Trophoblast cell (in vitro differentiated cells and primary cell): ENCODE measurements at regions not wholly inside any gene's neighbourhood (a gene's known extent, or its start where the extent isn't known, plus 50 kb on each side); places are given as distances from the start of the nearest gene placed in this dataset.

Source experiments
- DNase-seq, 2 donors: peaks; one replicate each; pipeline ENCODE4 v3.0.0-alpha.2; 2016
- H2AFZ ChIP-seq: 2 replicates; pipeline ENCODE4 v1.6.1; 2013; ENCODE audit warnings: low read length, moderate library complexity, mild to moderate bottlenecking; ENCODE audit not compliant: insufficient read depth, poor library complexity
- H2AK5ac ChIP-seq: 2 replicates; pipeline ENCODE4 v1.6.1; 2013; ENCODE audit warnings: mild to moderate bottlenecking, low read length
- H2BK120ac ChIP-seq: 2 replicates; pipeline ENCODE4 v1.6.1; 2013; ENCODE audit warnings: low read length, mild to moderate bottlenecking, moderate library complexity; ENCODE audit not compliant: insufficient read depth, poor library complexity
- H2BK12ac ChIP-seq: 2 replicates; pipeline ENCODE4 v1.6.1; 2013; ENCODE audit warnings: mild to moderate bottlenecking, low read length, moderate library complexity
- H2BK5ac ChIP-seq: 2 replicates; pipeline ENCODE4 v1.6.1; 2013; ENCODE audit warnings: low read length, low read depth, moderate library complexity, mild to moderate bottlenecking; ENCODE audit not compliant: poor library complexity
- H3K14ac ChIP-seq: 2 replicates; pipeline ENCODE4 v1.6.1; 2013; ENCODE audit warnings: mild to moderate bottlenecking, low read length
- H3K18ac ChIP-seq: 2 replicates; pipeline ENCODE4 v1.6.1; 2013; ENCODE audit warnings: mild to moderate bottlenecking, low read length
- H3K23ac ChIP-seq: 2 replicates; pipeline ENCODE4 v1.6.1; 2013; ENCODE audit warnings: low read length
- H3K27ac ChIP-seq: 2 replicates; pipeline ENCODE4 v1.5.1; 2013; ENCODE audit warnings: low read depth, mild to moderate bottlenecking, inconsistent platforms, low read length, moderate library complexity
- H3K27me3 ChIP-seq: 2 replicates; pipeline ENCODE4 v1.6.1; 2013; ENCODE audit warnings: inconsistent platforms, mild to moderate bottlenecking, low read length, moderate library complexity; ENCODE audit not compliant: insufficient read depth
- H3K36me3 ChIP-seq, 2 experiments: 1 replicate in 1 of 2; 2 replicates in 1 of 2; pipeline ENCODE4 v1.6.1; 2013; ENCODE audit warnings: low read length in 2 of 2, mild to moderate bottlenecking in 2 of 2, moderate library complexity in 1 of 2; ENCODE audit not compliant: insufficient read depth in 2 of 2, control insufficient read depth in 1 of 2
- H3K4ac ChIP-seq: 2 replicates; pipeline ENCODE4 v1.6.1; 2013; ENCODE audit warnings: low read depth, mild to moderate bottlenecking, low read length, moderate library complexity
- H3K4me1 ChIP-seq, 2 experiments: 1 replicate in 1 of 2; 2 replicates in 1 of 2; pipeline ENCODE4 v1.6.1; 2013; ENCODE audit warnings: low read length in 2 of 2, mild to moderate bottlenecking in 2 of 2, moderate library complexity in 1 of 2; ENCODE audit not compliant: insufficient read depth in 2 of 2, control insufficient read depth in 1 of 2
- H3K4me2 ChIP-seq: 2 replicates; pipeline ENCODE4 v1.6.1; 2013; ENCODE audit warnings: inconsistent platforms, mild to moderate bottlenecking, low read length, moderate library complexity
- H3K4me3 ChIP-seq: 2 replicates; pipeline ENCODE4 v1.5.1; 2013; ENCODE audit warnings: mild to moderate bottlenecking, low read depth, low read length, inconsistent platforms
- H3K79me1 ChIP-seq: one replicate; pipeline ENCODE4 v1.6.1; 2013; ENCODE audit warnings: low read length
- H3K79me2 ChIP-seq: 2 replicates; pipeline ENCODE4 v1.6.1; 2013; ENCODE audit warnings: low read length, mild to moderate bottlenecking; ENCODE audit not compliant: control insufficient read depth, insufficient read depth, poor library complexity
- H3K9ac ChIP-seq: 2 replicates; pipeline ENCODE4 v1.6.1; 2013; ENCODE audit warnings: mild to moderate bottlenecking, low read length
- H3K9me3 ChIP-seq: 2 replicates; pipeline ENCODE4 v1.6.1; 2013; ENCODE audit warnings: low read depth, mild to moderate bottlenecking, control low read depth, inconsistent platforms, low read length; ENCODE audit not compliant: insufficient read depth
- H4K12ac ChIP-seq: 2 replicates; pipeline ENCODE4 v1.6.1; 2013; ENCODE audit warnings: low read depth, mild to moderate bottlenecking, low read length, moderate library complexity
- H4K8ac ChIP-seq: 2 replicates; pipeline ENCODE4 v1.6.1; 2013; ENCODE audit warnings: low read depth, mild to moderate bottlenecking, low read length, moderate library complexity
- H4K91ac ChIP-seq: one replicate; pipeline ENCODE4 v1.6.1; 2013; ENCODE audit warnings: low read depth, mild to moderate bottlenecking, low read length, moderate library complexity
- WGBS: extraction: QIAGEN DNeasy Blood & Tissue Kit; methylation state at CpG from one replicate; pipeline ENCODE4 v1.1.7; 2013; ENCODE audit warnings: missing lambda C conversion rate; ENCODE audit not compliant: insufficient read length, insufficient coverage; ENCODE audit errors: extremely low coverage; 5-methylcytosine and 5-hydroxymethylcytosine counted together

DNA sequence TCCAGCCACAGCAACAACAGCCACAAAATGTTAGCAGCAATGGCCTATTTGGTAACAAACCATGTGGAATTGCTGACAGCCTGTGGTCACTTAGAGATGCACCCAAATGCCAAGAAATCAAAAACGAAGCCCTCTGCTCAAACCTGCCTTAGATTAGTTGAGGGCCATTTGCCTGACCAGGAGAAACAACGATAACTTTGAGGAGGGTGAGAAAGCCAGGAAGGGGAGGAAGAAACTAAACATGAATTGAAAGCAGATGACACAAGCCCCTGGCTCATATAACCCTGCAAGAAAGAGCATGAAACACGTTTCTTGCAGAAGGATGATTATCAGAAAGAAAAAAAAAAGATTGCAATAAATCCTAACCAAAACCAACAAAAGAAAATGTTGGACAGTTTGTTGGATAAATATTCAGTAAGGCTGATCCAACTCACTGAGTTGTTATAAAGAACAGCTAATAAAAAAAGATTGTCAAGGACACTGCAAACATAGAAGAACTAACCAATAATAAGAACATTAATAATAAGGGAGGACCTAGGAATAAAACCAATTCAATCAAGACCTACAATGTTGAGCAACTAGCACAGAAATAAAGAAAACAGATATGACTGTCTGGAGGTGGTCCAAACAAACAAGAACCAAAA lies 140.5 kb upstream of the SLC30A5 start:
- H4K91ac ChIP-seq: no peak overlapping the region
- H2BK5ac ChIP-seq: no peak overlapping the region
- H4K8ac ChIP-seq: no peak overlapping the region
- no CpG with 5 or more reads among the region's 3 CpGs for WGBS
- H4K12ac ChIP-seq: no peak overlapping the region
- no peak overlapping the region for H2AK5ac ChIP-seq
- no peak overlapping the region for H3K18ac ChIP-seq
- H3K9me3 ChIP-seq: no peaks in the 10 kb centered on the region
- no peak overlapping the region for H3K9ac ChIP-seq
- no peak overlapping the region for H2BK12ac ChIP-seq
- H3K4me3 ChIP-seq: no peak overlapping the region
- H3K79me1 ChIP-seq: peaks cover 3% of the 10 kb centered on the region
- H2BK120ac ChIP-seq: no peak overlapping the region
- H2AFZ ChIP-seq: no peak overlapping the region
- DNase-seq: no peak
- no peak overlapping the region for H3K14ac ChIP-seq
- no peak overlapping the region for H3K4me2 ChIP-seq
- H3K27me3 ChIP-seq: no peaks in the 10 kb centered on the region
- no peak overlapping the region for H3K27ac ChIP-seq
- no peaks in the 10 kb centered on the region for H3K79me2 ChIP-seq
- H3K23ac ChIP-seq: peak overlapping the region; percentile 82
- H3K4ac ChIP-seq: no peak overlapping the region
- no peaks in the 10 kb centered on the region for H3K36me3 ChIP-seq
- H3K4me1 ChIP-seq: peaks cover 9 to 13% of the 10 kb centered on the region in 2 experiments

DNA sequence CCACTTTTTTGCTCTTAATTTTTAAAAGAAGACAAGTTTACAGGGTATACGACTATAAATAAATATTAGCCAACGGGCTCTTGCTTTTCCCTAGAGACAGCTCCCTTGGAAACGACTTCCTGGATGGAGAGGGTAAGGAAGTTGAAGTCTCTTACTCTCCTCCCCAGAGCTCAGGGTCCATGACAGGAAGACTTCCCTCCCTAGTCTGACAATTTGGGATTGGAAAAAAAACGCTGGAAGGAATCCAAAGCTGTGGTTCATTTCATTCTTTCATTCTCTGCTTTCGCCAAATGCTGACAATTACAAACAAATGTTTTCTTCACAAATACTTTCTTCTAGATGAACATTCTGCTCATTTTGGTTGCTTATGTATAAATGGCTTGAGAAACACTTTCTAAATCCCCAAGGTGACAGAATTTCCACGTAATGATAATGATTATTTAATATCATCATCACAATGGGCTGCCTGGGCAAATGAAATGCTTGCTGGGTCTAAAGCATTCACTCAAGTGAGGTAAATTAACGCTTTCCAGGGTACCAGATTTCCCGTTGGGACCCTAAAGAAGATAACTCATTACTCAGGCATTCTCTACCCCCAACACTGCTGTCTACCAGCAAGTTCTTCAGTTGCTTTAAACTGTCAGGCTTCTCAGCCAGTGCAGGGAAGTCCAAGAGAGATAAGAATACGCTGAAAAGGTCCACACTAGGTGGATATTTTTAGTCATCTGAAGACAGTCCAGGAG lies 139.8 kb upstream of the SLC30A5 start:
- Histone ChIP-seq H4K91ac (no peak overlapping the region), H3K4me3 (no peak overlapping the region), H2AK5ac (no peak overlapping the region), H4K8ac (no peak overlapping the region), H3K4me1 (peaks cover 9 to 12% of the 10 kb centered on the region in 2 experiments), H3K14ac (no peak overlapping the region), H3K36me3 (no peaks in the 10 kb centered on the region), H2BK120ac (no peak overlapping the region), H3K79me1 (peaks cover 3% of the 10 kb centered on the region), H3K27me3 (no peaks in the 10 kb centered on the region), H2AFZ (no peak overlapping the region), H4K12ac (no peak overlapping the region), H3K4me2 (no peak overlapping the region), H2BK12ac (no peak overlapping the region), H3K9ac (no peak overlapping the region), H2BK5ac (no peak overlapping the region), H3K27ac (no peak overlapping the region), H3K4ac (no peak overlapping the region), H3K9me3 (no peaks in the 10 kb centered on the region), H3K79me2 (no peaks in the 10 kb centered on the region), H3K18ac (no peak overlapping the region), H3K23ac (no peak overlapping the region)
- no peak for DNase-seq
- no CpG with 5 or more reads among the region's 9 CpGs for WGBS

DNA sequence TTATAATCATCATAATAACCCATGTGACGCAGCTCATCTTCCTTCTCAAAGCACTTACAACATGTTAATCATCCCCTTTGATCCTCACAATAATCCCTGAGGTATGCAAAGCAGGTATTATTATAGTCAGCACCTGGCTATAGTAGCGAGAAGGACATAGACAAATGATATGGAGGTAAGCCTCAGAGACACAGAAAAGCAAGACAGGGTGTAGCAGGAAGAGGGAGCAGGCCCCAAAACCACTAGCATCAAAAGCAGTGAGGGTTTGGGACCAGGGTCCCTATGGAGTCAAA lies 139.2 kb upstream of the SLC30A5 start:
- H3K27ac ChIP-seq: no peak overlapping the region
- no peak overlapping the region for H4K91ac ChIP-seq
- H2BK120ac ChIP-seq: no peak overlapping the region
- no peak overlapping the region for H3K9ac ChIP-seq
- WGBS: no CpG with 5 or more reads among the region's 2 CpGs
- H3K79me2 ChIP-seq: no peaks in the 10 kb centered on the region
- H3K27me3 ChIP-seq: no peaks in the 10 kb centered on the region
- H2AFZ ChIP-seq: no peak overlapping the region
- no peak overlapping the region for H3K4ac ChIP-seq
- H4K8ac ChIP-seq: no peak overlapping the region
- H3K4me3 ChIP-seq: no peak overlapping the region
- no peaks in the 10 kb centered on the region for H3K79me1 ChIP-seq
- no peaks in the 10 kb centered on the region for H3K36me3 ChIP-seq
- DNase-seq: peak in 1 of 2 donors; percentile 11
- no peak overlapping the region for H2AK5ac ChIP-seq
- no peak overlapping the region for H3K14ac ChIP-seq
- H3K9me3 ChIP-seq: no peaks in the 10 kb centered on the region
- H2BK12ac ChIP-seq: no peak overlapping the region
- peaks cover 5 to 8% of the 10 kb centered on the region in 2 experiments for H3K4me1 ChIP-seq
- no peak overlapping the region for H3K18ac ChIP-seq
- no peak overlapping the region for H3K4me2 ChIP-seq
- H2BK5ac ChIP-seq: no peak overlapping the region
- H4K12ac ChIP-seq: no peak overlapping the region
- no peak overlapping the region for H3K23ac ChIP-seq

DNA sequence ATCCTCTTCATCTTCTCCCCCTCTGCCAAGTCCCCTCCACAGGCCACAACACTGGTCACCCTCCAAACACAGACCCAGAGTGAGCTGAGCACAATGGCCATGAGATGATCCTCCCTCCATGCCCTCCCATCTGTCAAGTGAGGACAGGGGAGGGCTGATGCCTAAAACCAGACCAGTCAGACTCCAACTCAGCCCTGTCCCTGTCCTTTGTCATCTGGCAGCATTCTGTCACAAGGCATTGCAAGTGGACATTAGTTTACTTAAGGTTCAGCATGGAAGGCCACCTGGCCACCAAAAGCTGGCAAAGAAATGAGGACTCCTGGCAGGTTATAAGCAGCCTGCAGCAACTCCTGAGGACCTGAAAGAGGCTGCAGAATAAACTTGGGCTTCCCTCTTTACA lies 136.2 kb upstream of the SLC30A5 start:
- Histone ChIP-seq H3K4ac (no peak overlapping the region), H4K8ac (no peak overlapping the region), H3K79me1 (peaks cover under 1% of the 10 kb centered on the region), H3K36me3 (no peaks in the 10 kb centered on the region), H3K18ac (no peak overlapping the region), H3K9me3 (no peaks in the 10 kb centered on the region), H3K79me2 (no peaks in the 10 kb centered on the region), H3K4me1 (no peaks in the 10 kb centered on the region), H3K27me3 (no peaks in the 10 kb centered on the region), H2BK5ac (no peak overlapping the region), H3K27ac (no peak overlapping the region), H3K9ac (no peak overlapping the region), H3K4me3 (no peak overlapping the region), H4K12ac (no peak overlapping the region), H2BK120ac (no peak overlapping the region), H3K14ac (no peak overlapping the region), H2AFZ (no peak overlapping the region), H3K23ac (no peak overlapping the region), H4K91ac (no peak overlapping the region), H2AK5ac (no peak overlapping the region), H2BK12ac (no peak overlapping the region), H3K4me2 (no peak overlapping the region)
- DNase-seq: no peak
